Activated CD8-positive, alpha-beta memory T cell treated with anti-CD3 and anti-CD28 coated beads, Interleukin-2, amount 10 ng/mL, durations not matched to agents 7 days and 5 days (primary cell): ENCODE measurements at regions not wholly inside any gene's neighbourhood (a gene's known extent, or its start where the extent isn't known, plus 50 kb on each side); places are given as distances from the start of the nearest gene placed in this dataset.

Experiments used
- ATAC-seq: fragments of 150-1000 bp; cut with Tn5 transposase; one replicate; pipeline ENCODE4 v1.10.0; 2021; ENCODE audit warnings: moderate library complexity
- CTCF ChIA-PET: fragments of 350-600 bp; sonication (Branson Sonifier 250); formaldehyde crosslinking; loops from one replicate; lab custom pipeline; 2021; ENCODE audit warnings: antibody characterized with exemption; lab: Charles Lee
- DNase-seq: peaks from one replicate; pipeline ENCODE4 v3.0.0-alpha.2; 2020
- H3K27ac Mint-ChIP-seq: one replicate; pipeline ENCODE4 v1.8.0; 2021; ENCODE audit warnings: mild to moderate bottlenecking, mixed read lengths
- H3K27me3 Mint-ChIP-seq: one replicate; pipeline ENCODE4 v1.8.0; 2021; ENCODE audit warnings: mixed read lengths
- H3K36me3 Mint-ChIP-seq: one replicate; pipeline ENCODE4 v1.8.0; 2021; ENCODE audit warnings: mild to moderate bottlenecking, mixed read lengths
- H3K4me1 Mint-ChIP-seq: one replicate; pipeline ENCODE4 v1.8.0; 2021; ENCODE audit warnings: mixed read lengths
- H3K4me3 Mint-ChIP-seq: one replicate; pipeline ENCODE4 v1.8.0; 2021; ENCODE audit warnings: mild to moderate bottlenecking, moderate library complexity, mixed read lengths
- H3K9me3 Mint-ChIP-seq: one replicate; pipeline ENCODE4 v1.8.0; 2022; ENCODE audit warnings: low read depth, mixed read lengths

GRCh38 chr9:82681809-82682208 lies 381.1 kb downstream of the RASEF start:
- Mint-ChIP-seq H3K27ac (no peak overlapping the region), H3K4me3 (no peak overlapping the region), H3K4me1 (no peaks in the 10 kb centered on the region), H3K27me3 (no peaks in the 10 kb centered on the region), H3K36me3 (no peaks in the 10 kb centered on the region), H3K9me3 (peaks cover 7% of the 10 kb centered on the region)
- DNase-seq (no peak), ATAC-seq (no peak)
- CTCF ChIA-PET, result no interaction called here

DNA sequence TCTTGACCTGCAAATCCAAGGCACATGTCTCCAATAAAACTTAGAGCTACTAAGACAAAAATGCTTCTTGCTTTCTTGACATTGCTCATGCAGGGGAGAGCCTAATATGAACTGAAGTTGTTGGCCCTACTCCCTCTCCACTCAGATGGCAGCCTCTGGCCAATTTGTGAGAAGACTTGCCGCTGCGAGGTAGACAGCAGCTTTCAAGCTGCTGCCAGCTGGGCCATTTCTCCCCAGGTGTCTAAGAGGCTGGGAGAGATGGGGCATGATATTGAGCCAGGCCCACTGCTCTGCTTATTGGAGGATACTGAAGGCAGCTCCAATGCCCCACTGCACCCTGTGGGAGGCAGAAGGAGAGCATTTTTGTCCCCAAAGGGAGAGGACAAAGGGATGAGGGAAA lies 380.5 kb downstream of the RASEF start:
- Mint-ChIP-seq H3K36me3 (no peaks in the 10 kb centered on the region), H3K27ac (no peak overlapping the region)
- CTCF ChIA-PET, result no interaction called here

DNA sequence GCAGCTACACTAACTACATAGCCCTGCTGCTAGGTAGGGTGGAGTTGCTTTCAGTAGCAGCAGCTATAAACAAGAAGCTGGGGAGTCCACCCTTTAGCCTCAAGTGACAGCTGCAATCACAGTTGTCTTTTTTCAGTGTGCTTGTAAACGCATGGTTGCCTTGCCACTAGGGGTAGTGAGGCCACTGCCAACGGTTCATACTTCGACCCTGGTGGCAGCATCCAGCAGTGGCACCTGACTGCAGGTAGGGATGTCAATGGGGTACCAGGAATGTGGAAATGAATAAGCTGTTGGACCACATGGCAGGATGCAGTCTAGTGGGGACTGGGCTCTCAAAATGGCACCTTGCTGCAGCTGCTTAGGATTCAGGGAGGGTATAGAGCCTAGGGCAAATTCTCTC lies 367.2 kb downstream of the RASEF start:
- ATAC-seq, result no peak
- Mint-ChIP-seq H3K27me3 (no peaks in the 10 kb centered on the region), H3K4me1 (no peaks in the 10 kb centered on the region), H3K27ac (no peak overlapping the region), H3K9me3 (peaks cover 2% of the 10 kb centered on the region), H3K36me3 (no peaks in the 10 kb centered on the region), H3K4me3 (no peak overlapping the region)
- DNase-seq, result no peak
- CTCF ChIA-PET, result no interaction called here

More for the DNA sequence above, 380.5 kb downstream of the RASEF start:
- ATAC-seq (no peak), DNase-seq (no peak)
- peaks cover 7% of the 10 kb centered on the region for H3K9me3 Mint-ChIP-seq
- no peaks in the 10 kb centered on the region for H3K27me3 Mint-ChIP-seq
- H3K4me1 Mint-ChIP-seq, result no peaks in the 10 kb centered on the region
- no peak overlapping the region for H3K4me3 Mint-ChIP-seq

- Mint-ChIP-seq H3K4me1 (no peaks in the 10 kb centered on the region), H3K27ac (no peak overlapping the region), H3K9me3 (peaks cover 5% of the 10 kb centered on the region), H3K4me3 (no peak overlapping the region), H3K27me3 (no peaks in the 10 kb centered on the region), H3K36me3 (no peaks in the 10 kb centered on the region)
- CTCF ChIA-PET, result no interaction called here
- no peak for DNase-seq
- no peak for ATAC-seq
Measured at GRCh38 chr9:82706786-82707185, 356.2 kb downstream of the RASEF start.

DNA sequence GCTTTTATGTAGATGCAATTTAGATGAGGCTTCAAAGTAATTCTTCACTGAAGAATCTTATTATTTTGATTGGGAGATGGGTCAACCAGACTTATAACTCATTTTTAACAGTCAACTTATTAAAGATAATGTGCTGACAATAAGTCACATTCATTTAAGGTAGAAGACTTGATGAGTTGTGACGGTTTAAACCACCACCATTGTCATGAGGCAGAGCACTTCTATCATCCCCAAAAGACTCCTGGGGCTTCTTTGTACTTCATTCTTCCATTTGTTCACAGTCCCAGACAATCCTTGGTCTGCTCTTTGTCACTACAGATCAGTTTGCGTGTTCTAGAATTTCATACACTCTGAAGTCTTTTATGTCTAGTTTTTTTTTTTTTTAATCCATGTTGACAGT lies 346.1 kb downstream of the RASEF start:
- no peak for ATAC-seq
- Mint-ChIP-seq H3K36me3 (no peaks in the 10 kb centered on the region), H3K4me3 (no peak overlapping the region), H3K27me3 (no peaks in the 10 kb centered on the region), H3K4me1 (no peaks in the 10 kb centered on the region), H3K27ac (no peak overlapping the region), H3K9me3 (peaks cover 6% of the 10 kb centered on the region)
- CTCF ChIA-PET, result no interaction called here
- DNase-seq, result no peak

DNA sequence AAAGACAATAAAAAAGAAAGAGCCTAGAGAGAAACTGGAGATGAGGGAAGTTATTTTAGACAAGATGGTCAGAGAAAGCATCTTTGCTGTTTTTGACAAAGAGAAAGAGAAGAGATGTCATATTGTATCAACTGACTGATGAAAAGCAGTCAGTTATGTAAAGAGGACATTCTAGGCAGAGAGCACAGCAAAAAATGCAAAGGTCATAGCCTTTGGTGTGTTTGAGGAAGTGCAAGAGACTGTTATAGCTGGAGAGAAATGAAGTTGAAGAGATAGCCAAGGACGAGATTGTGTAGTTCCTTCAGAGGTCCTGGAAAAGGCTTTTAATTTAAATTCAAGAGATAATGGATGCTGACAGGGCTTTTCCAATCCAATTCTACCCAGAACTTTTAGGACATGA lies 342.4 kb downstream of the RASEF start:
- Mint-ChIP-seq H3K27ac (no peak overlapping the region), H3K4me3 (no peak overlapping the region), H3K36me3 (no peaks in the 10 kb centered on the region), H3K9me3 (peaks cover 6% of the 10 kb centered on the region), H3K4me1 (no peaks in the 10 kb centered on the region), H3K27me3 (no peaks in the 10 kb centered on the region)
- CTCF ChIA-PET, result no interaction called here
- DNase-seq (no peak), ATAC-seq (no peak)

- ATAC-seq (no peak), DNase-seq (no peak)
- H3K36me3 Mint-ChIP-seq, result no peaks in the 10 kb centered on the region
- H3K27me3 Mint-ChIP-seq, result no peaks in the 10 kb centered on the region
- peaks cover 10% of the 10 kb centered on the region for H3K9me3 Mint-ChIP-seq
- H3K4me3 Mint-ChIP-seq, result no peak overlapping the region
- H3K27ac Mint-ChIP-seq, result no peak overlapping the region
- CTCF ChIA-PET, result no interaction called here
- no peaks in the 10 kb centered on the region for H3K4me1 Mint-ChIP-seq
Measured at GRCh38 chr9:82721593-82721992, 341.3 kb downstream of the RASEF start.

GRCh38 chr9:82722051-82722450 lies 340.9 kb downstream of the RASEF start:
- DNase-seq, result no peak
- H3K9me3 Mint-ChIP-seq, result peaks cover 10% of the 10 kb centered on the region
- H3K4me1 Mint-ChIP-seq, result no peaks in the 10 kb centered on the region
- no peak overlapping the region for H3K27ac Mint-ChIP-seq
- no peaks in the 10 kb centered on the region for H3K36me3 Mint-ChIP-seq
- CTCF ChIA-PET, result no interaction called here
- no peaks in the 10 kb centered on the region for H3K27me3 Mint-ChIP-seq
- no peak overlapping the region for H3K4me3 Mint-ChIP-seq
- ATAC-seq, result no peak

GRCh38 chr9:82722561-82722960 lies 340.4 kb downstream of the RASEF start:
- Mint-ChIP-seq H3K36me3 (no peaks in the 10 kb centered on the region), H3K27me3 (no peaks in the 10 kb centered on the region), H3K9me3 (peaks cover 10% of the 10 kb centered on the region), H3K4me1 (no peaks in the 10 kb centered on the region), H3K4me3 (no peak overlapping the region), H3K27ac (no peak overlapping the region)
- no peak for ATAC-seq
- no peak for DNase-seq
- CTCF ChIA-PET, result no interaction called here

DNA sequence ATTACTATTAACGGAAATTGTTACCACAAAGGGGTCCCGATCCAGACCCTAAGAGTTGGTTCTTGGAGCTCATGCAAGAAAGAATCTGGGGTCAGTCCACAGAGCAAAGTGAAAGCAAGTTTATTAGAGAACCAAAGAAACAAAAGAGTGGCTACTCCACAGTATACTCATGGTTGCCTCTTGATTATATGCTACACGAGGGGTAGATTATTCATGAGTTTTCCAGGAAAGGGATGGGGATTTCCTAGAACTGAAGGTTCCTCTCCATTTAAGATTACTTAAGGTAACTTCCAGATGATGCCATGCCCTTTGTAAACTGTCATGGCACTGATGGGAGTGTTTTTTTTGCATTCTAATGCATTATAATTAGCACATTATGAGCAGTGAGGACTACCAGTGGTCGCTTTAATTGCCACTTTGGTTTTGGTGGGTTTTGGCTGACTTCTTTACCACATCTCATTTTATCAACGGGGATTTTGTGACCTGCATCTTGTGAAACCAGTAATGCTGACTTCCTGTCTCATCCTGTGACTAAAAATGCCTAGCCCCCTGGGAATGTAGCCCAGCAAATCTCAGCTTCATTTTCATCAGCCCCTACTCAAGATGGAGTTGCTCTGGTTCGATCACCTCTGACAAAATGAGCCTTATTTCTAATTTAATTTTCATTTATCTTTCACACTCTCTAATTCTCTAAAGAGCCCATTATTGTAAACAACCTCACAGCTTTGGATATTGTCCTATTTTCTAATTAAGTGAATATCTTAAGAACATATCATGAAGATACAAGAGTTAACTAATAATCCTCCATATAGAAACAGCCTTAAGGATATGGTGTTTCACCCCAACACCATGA lies 336.3 kb downstream of the RASEF start:
- Mint-ChIP-seq H3K27me3 (no peaks in the 10 kb centered on the region), H3K36me3 (no peaks in the 10 kb centered on the region), H3K9me3 (peaks cover 11% of the 10 kb centered on the region), H3K4me1 (no peaks in the 10 kb centered on the region), H3K4me3 (no peak overlapping the region), H3K27ac (no peak overlapping the region)
- DNase-seq, result no peak
- ATAC-seq, result no peak
- CTCF ChIA-PET, result no interaction called here

GRCh38 chr9:82729141-82729540 lies 333.8 kb downstream of the RASEF start:
- Mint-ChIP-seq H3K27me3 (no peaks in the 10 kb centered on the region), H3K4me1 (no peaks in the 10 kb centered on the region), H3K9me3 (peaks cover 13% of the 10 kb centered on the region), H3K36me3 (no peaks in the 10 kb centered on the region), H3K4me3 (no peak overlapping the region), H3K27ac (no peak overlapping the region)
- DNase-seq, result no peak
- CTCF ChIA-PET, result no interaction called here
- no peak for ATAC-seq

GRCh38 chr9:82729991-82730589 lies 332.9 kb downstream of the RASEF start:
- Mint-ChIP-seq H3K4me3 (no peak overlapping the region), H3K36me3 (no peaks in the 10 kb centered on the region), H3K27me3 (no peaks in the 10 kb centered on the region), H3K9me3 (peaks cover 13% of the 10 kb centered on the region), H3K27ac (no peak overlapping the region), H3K4me1 (no peaks in the 10 kb centered on the region)
- CTCF ChIA-PET, result no interaction called here
- no peak for ATAC-seq
- DNase-seq, result no peak

GRCh38 chr9:82732928-82733327 lies 330.0 kb downstream of the RASEF start:
- Mint-ChIP-seq H3K27ac (no peak overlapping the region), H3K36me3 (no peaks in the 10 kb centered on the region), H3K4me3 (no peak overlapping the region), H3K9me3 (peaks cover 13% of the 10 kb centered on the region), H3K4me1 (no peaks in the 10 kb centered on the region), H3K27me3 (no peaks in the 10 kb centered on the region)
- DNase-seq (no peak), ATAC-seq (no peak)
- CTCF ChIA-PET, result no interaction called here

DNA sequence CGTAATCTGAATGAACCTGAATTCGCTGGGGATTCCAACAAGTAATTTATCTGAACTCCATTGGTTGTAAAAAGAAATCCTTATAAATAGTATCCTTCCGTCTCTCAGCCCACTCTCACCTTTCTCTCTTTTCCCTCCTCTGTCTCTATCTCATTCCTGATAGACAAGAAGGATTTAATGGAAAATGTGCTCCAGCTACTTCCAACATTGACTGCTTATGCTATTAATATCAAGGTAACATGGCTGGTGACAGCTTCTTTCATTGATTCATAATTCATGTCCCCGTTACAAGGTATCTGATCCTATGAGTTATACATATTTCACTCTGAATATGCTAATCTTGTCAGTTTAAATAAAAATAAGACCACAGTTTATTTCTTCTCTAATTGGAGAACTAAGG lies 326.8 kb downstream of the RASEF start:
- ATAC-seq (no peak), DNase-seq (no peak)
- H3K27ac Mint-ChIP-seq, result no peak overlapping the region
- CTCF ChIA-PET, result no interaction called here
- H3K27me3 Mint-ChIP-seq, result no peaks in the 10 kb centered on the region
- H3K4me3 Mint-ChIP-seq, result no peak overlapping the region
- no peaks in the 10 kb centered on the region for H3K4me1 Mint-ChIP-seq
- no peaks in the 10 kb centered on the region for H3K36me3 Mint-ChIP-seq
- H3K9me3 Mint-ChIP-seq, result peaks cover 5% of the 10 kb centered on the region
